ENCODE measurements at regions not wholly inside any gene's neighbourhood (a gene's known extent, or its start where the extent isn't known, plus 50 kb on each side); places are given as distances from the start of the nearest gene placed in this dataset.

DNA sequence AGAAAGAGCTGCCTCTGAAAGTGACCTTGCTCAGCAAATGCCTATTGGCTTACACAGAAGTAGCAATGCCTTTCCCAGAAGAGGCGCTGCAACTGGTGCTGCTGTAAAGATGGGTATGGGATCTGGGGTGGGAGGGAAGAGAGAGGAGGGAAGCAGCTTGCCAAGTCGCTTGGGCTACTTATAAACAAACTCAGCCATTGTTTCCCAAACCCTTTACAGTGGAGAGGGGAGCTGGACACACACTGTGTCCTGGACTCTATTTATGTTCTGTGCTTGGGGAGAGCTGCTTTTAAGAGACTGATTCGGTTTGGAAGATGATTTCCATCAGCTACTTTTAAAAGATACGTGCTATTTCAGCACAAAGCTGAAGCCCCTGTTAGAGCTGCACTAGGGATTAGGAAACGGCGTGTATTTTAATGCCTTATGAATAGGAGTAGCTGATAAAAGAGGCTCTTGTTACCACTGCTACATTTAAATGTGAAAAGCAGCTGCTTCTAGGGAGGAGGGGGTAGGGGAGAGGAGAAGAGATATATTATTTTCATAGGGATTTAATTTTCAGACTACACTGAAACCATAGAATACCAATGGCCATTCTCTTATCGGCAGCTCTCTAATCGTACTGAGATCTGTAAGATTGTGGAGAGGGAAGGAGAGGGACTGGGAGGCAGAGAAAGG, 440.6 kb downstream of the MCTP2 start:
- H3K4me3 Mint-ChIP-seq, result peak overlapping the region; percentile 42; the same call in 1 of the 3 replicates
- H3K27me3 ChIP-seq (ENCODE audit: insufficient read depth), result no peaks in the 10 kb centered on the region
- H3K4me1 ChIP-seq (ENCODE audit: insufficient read depth), result peaks cover 18% of the 10 kb centered on the region
- H3K27ac ChIP-seq (ENCODE audit: low read depth), result no peak overlapping the region
- ATAC-seq, result peak; percentile 97
- DNase-seq (ENCODE audit: low spot score), result peak; percentile 71
- no peaks in the 10 kb centered on the region for H3K36me3 Mint-ChIP-seq (ENCODE audit: low read depth)
- H3K4me1 Mint-ChIP-seq, result peaks cover 24% of the 10 kb centered on the region
- H4K20me1 ChIP-seq (replicated peaks; ENCODE audit: insufficient read depth), result no peaks in the 10 kb centered on the region
- H2AFZ ChIP-seq, result peak overlapping the region; percentile 93
- H3K9me2 ChIP-seq (ENCODE audit: insufficient read depth), result no peaks in the 10 kb centered on the region
- TF ChIP-seq ZNF114 (CRISPR knock-in tag; IDR thresholded peaks at IDR 0.05) (no peak), POLR2AphosphoS5 (IDR thresholded peaks at IDR 0.05; ENCODE audit: low read depth) (no peak), JUNB (IDR thresholded peaks at IDR 0.05; ENCODE audit: unreplicated experiment) (no peak), ZNF331 (CRISPR knock-in tag; IDR thresholded peaks at IDR 0.05; ENCODE audit: low read depth) (peak; percentile 50; the same call in 1 of the 2 replicates), NANOG (IDR thresholded peaks at IDR 0.05; ENCODE audit: borderline replicate concordance) (no peak), EZH2 (IDR thresholded peaks at IDR 0.05; ENCODE audit: low read depth, unreplicated experiment) (no peak), CREB1 (CRISPR knock-in tag; IDR thresholded peaks at IDR 0.05; ENCODE audit: low read depth) (no peak), STAT1 (IDR thresholded peaks at IDR 0.05; ENCODE audit: unreplicated experiment) (no peak), EZH2phosphoT487 (IDR thresholded peaks at IDR 0.05; ENCODE audit: unreplicated experiment) (no peak)
- TF ChIP-seq, protein P1, sequence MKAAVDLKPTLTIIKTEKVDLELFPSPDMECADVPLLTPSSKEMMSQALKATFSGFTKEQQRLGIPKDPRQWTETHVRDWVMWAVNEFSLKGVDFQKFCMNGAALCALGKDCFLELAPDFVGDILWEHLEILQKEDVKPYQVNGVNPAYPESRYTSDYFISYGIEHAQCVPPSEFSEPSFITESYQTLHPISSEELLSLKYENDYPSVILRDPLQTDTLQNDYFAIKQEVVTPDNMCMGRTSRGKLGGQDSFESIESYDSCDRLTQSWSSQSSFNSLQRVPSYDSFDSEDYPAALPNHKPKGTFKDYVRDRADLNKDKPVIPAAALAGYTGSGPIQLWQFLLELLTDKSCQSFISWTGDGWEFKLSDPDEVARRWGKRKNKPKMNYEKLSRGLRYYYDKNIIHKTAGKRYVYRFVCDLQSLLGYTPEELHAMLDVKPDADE (IDR thresholded peaks at IDR 0.05), result no peak
- TF ChIP-seq, protein P2, sequence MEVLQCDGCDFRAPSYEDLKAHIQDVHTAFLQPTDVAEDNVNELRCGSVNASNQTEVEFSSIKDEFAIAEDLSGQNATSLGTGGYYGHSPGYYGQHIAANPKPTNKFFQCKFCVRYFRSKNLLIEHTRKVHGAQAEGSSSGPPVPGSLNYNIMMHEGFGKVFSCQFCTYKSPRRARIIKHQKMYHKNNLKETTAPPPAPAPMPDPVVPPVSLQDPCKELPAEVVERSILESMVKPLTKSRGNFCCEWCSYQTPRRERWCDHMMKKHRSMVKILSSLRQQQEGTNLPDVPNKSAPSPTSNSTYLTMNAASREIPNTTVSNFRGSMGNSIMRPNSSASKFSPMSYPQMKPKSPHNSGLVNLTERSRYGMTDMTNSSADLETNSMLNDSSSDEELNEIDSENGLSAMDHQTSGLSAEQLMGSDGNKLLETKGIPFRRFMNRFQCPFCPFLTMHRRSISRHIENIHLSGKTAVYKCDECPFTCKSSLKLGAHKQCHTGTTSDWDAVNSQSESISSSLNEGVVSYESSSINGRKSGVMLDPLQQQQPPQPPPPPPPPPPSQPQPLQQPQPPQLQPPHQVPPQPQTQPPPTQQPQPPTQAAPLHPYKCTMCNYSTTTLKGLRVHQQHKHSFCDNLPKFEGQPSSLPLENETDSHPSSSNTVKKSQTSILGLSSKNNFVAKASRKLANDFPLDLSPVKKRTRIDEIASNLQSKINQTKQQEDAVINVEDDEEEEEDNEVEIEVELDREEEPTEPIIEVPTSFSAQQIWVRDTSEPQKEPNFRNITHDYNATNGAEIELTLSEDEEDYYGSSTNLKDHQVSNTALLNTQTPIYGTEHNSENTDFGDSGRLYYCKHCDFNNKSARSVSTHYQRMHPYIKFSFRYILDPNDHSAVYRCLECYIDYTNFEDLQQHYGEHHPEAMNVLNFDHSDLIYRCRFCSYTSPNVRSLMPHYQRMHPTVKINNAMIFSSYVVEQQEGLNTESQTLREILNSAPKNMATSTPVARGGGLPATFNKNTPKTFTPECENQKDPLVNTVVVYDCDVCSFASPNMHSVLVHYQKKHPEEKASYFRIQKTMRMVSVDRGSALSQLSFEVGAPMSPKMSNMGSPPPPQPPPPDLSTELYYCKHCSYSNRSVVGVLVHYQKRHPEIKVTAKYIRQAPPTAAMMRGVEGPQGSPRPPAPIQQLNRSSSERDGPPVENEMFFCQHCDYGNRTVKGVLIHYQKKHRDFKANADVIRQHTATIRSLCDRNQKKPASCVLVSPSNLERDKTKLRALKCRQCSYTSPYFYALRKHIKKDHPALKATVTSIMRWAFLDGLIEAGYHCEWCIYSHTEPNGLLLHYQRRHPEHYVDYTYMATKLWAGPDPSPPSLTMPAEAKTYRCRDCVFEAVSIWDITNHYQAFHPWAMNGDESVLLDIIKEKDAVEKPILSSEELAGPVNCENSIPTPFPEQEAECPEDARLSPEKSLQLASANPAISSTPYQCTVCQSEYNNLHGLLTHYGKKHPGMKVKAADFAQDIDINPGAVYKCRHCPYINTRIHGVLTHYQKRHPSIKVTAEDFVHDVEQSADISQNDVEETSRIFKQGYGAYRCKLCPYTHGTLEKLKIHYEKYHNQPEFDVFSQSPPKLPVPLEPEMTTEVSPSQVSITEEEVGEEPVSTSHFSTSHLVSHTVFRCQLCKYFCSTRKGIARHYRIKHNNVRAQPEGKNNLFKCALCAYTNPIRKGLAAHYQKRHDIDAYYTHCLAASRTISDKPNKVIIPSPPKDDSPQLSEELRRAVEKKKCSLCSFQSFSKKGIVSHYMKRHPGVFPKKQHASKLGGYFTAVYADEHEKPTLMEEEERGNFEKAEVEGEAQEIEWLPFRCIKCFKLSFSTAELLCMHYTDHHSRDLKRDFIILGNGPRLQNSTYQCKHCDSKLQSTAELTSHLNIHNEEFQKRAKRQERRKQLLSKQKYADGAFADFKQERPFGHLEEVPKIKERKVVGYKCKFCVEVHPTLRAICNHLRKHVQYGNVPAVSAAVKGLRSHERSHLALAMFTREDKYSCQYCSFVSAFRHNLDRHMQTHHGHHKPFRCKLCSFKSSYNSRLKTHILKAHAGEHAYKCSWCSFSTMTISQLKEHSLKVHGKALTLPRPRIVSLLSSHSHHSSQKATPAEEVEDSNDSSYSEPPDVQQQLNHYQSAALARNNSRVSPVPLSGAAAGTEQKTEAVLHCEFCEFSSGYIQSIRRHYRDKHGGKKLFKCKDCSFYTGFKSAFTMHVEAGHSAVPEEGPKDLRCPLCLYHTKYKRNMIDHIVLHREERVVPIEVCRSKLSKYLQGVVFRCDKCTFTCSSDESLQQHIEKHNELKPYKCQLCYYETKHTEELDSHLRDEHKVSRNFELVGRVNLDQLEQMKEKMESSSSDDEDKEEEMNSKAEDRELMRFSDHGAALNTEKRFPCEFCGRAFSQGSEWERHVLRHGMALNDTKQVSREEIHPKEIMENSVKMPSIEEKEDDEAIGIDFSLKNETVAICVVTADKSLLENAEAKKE (CRISPR knock-in tag; IDR thresholded peaks at IDR 0.05), result no peak
- TF ChIP-seq, protein P3, sequence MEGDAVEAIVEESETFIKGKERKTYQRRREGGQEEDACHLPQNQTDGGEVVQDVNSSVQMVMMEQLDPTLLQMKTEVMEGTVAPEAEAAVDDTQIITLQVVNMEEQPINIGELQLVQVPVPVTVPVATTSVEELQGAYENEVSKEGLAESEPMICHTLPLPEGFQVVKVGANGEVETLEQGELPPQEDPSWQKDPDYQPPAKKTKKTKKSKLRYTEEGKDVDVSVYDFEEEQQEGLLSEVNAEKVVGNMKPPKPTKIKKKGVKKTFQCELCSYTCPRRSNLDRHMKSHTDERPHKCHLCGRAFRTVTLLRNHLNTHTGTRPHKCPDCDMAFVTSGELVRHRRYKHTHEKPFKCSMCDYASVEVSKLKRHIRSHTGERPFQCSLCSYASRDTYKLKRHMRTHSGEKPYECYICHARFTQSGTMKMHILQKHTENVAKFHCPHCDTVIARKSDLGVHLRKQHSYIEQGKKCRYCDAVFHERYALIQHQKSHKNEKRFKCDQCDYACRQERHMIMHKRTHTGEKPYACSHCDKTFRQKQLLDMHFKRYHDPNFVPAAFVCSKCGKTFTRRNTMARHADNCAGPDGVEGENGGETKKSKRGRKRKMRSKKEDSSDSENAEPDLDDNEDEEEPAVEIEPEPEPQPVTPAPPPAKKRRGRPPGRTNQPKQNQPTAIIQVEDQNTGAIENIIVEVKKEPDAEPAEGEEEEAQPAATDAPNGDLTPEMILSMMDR (conservative IDR thresholded peaks at IDR 0.05; ENCODE audit: low read depth in 2 of 2), result peak; percentile 12 to 48; a peak in 2 of 4 replicates
- TF ChIP-seq, protein P4, sequence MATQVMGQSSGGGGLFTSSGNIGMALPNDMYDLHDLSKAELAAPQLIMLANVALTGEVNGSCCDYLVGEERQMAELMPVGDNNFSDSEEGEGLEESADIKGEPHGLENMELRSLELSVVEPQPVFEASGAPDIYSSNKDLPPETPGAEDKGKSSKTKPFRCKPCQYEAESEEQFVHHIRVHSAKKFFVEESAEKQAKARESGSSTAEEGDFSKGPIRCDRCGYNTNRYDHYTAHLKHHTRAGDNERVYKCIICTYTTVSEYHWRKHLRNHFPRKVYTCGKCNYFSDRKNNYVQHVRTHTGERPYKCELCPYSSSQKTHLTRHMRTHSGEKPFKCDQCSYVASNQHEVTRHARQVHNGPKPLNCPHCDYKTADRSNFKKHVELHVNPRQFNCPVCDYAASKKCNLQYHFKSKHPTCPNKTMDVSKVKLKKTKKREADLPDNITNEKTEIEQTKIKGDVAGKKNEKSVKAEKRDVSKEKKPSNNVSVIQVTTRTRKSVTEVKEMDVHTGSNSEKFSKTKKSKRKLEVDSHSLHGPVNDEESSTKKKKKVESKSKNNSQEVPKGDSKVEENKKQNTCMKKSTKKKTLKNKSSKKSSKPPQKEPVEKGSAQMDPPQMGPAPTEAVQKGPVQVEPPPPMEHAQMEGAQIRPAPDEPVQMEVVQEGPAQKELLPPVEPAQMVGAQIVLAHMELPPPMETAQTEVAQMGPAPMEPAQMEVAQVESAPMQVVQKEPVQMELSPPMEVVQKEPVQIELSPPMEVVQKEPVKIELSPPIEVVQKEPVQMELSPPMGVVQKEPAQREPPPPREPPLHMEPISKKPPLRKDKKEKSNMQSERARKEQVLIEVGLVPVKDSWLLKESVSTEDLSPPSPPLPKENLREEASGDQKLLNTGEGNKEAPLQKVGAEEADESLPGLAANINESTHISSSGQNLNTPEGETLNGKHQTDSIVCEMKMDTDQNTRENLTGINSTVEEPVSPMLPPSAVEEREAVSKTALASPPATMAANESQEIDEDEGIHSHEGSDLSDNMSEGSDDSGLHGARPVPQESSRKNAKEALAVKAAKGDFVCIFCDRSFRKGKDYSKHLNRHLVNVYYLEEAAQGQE (IDR thresholded peaks at IDR 0.05; ENCODE audit: unreplicated experiment), result no peak
- peak overlapping the region; percentile 34 for H3K4me3 ChIP-seq
- peaks cover 13% of the 10 kb centered on the region for H3K27me3 Mint-ChIP-seq (ENCODE audit: insufficient read depth, low read depth, poor library complexity)
- H3K36me3 ChIP-seq (ENCODE audit: insufficient read depth), result no peaks in the 10 kb centered on the region
- H3F3A ChIP-seq (replicated peaks; ENCODE audit: low read depth), result no peaks in the 10 kb centered on the region
- no peaks in the 10 kb centered on the region for H3K79me2 ChIP-seq (replicated peaks; ENCODE audit: insufficient read depth)
- no peaks in the 10 kb centered on the region for H3K9me3 Mint-ChIP-seq
- H3K4me2 ChIP-seq, result peak overlapping the region; percentile 69
- no peak overlapping the region for H3K27ac Mint-ChIP-seq
